ENCODE measurements at regions not wholly inside any gene's neighbourhood (a gene's known extent, or its start where the extent isn't known, plus 50 kb on each side); places are given as distances from the start of the nearest gene placed in this dataset.

DNA sequence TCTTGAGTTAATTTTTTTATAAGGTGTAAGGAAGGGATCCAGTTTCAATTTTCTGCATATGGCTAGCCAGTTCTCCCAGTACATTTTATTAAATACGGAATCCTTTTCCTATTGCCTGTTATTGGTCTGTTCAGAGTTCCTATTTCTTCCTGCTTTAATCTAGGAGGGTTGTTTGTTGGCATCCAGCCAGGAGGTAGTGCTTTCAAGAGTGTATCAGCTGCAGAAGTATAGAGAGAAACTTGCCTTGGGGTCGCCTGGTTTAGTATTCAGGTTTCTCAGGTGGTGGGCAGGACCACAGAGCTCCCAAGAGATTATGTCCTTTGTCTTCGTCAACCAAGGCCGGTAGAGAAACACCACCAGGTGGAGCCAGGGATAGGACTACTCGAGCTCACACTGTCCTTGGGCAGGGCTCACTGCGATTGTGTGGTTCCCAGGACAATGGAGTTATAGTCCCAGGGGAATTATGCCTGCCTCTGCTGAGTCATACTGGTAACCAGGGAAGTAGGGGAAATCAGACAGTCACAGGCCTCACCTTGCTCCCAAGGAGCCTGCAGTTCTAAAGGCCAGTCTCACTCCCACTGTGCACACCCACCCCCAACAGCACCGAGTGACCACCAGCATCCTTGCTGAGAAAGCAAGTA is 168.1 kb downstream of the VSIG4 start:
- TF ChIP-seq POLR2A (IDR thresholded peaks at IDR 0.05; ENCODE audit: low read length) (no peak), GATA1 (IDR thresholded peaks at IDR 0.05; ENCODE audit: low read depth, low read length) (no peak)
